Right renal cortex interstitium (tissue), 3 donors: ENCODE measurements at regions not wholly inside any gene's neighbourhood (a gene's known extent, or its start where the extent isn't known, plus 50 kb on each side); places are given as distances from the start of the nearest gene placed in this dataset.
"Not testable (repeated sequence)": the region's sequence is repeated elsewhere in the genome, so short reads cannot be mapped to it uniquely, and the experiment has no call there.

Experiments
- DNase-seq, 3 donors: peaks; one replicate each; pipeline ENCODE4 v3.0.0-alpha.2; 2013; ENCODE audit warnings: low read depth in 3 of 3, low spot score in 2 of 3

DNA sequence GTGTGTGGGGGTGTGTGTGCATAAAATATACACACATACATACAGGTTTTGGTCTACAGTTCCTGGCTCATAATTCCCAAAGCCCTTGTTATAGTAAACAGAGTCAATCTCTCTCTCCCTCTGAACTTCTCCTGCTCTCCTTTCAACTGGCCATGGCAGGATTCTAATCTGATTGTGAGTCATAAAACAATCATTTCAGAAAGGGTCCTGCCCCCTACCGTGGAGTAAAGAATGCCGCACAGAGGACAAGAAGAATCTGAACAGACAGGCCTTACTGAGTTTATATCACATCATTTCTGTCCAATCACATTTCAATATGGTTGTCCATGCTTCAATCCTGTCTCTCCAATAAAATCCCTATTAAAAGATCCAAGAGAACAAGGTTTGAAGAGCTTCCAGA is 416.9 kb downstream of the FRK start:
- DNase-seq, result no peak

DNA sequence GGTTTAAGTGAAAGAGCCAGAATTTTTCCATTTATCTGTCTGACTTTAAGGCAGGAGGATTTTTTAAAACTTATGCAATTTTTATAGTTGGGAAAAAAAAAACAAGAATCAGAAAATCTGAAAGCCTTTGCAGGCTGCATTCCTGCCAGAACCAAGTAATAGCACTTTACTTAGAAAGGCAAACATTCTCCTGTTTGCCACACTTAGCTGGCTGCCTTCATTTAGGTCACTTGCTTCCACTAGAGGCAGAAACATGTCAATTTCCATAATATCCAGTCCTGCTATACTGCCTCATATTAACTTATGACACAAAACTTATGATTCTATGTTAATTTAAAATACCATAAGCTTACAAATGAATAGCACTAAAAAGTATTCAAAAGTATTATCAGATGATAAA is 425.8 kb downstream of the FRK start:
- no peak for DNase-seq

DNA sequence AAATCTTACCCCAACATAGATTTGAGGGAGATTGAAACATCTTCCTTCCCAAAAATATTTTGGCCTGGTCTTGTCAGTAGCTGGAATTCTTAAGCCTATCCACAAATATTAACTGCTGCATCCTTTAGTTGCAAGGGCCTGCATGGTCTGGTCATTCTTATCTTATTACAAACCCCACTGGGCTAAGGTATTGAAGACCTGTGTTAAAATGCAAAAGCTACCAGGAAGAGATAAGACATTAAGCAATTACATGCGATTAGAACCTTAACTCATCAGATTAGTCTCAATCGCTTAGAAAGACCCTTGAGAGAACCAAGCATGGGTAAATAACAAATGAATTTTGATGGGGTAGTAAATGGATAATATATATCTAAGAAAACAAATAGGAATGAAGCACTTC is 426.6 kb downstream of the FRK start:
- DNase-seq, result no peak

DNA sequence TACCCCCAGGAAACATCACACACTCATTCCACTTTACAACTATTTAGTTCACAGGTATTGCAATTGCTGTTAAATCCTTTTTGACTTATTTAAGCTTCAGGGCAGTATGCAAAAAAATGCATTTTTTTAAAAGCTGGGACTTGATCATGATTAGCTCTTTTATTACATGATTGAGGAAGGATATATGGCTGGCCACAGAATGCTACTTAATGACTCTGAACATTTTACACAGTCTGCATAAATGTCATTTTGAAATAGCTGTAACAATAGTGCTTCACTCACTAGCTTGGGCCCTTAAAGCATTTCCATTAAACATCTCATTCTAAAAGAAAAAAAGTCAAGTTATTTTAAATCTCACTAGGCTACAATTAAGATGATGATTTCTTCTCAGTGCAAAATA is 429.7 kb downstream of the FRK start:
- DNase-seq, result no peak

DNA sequence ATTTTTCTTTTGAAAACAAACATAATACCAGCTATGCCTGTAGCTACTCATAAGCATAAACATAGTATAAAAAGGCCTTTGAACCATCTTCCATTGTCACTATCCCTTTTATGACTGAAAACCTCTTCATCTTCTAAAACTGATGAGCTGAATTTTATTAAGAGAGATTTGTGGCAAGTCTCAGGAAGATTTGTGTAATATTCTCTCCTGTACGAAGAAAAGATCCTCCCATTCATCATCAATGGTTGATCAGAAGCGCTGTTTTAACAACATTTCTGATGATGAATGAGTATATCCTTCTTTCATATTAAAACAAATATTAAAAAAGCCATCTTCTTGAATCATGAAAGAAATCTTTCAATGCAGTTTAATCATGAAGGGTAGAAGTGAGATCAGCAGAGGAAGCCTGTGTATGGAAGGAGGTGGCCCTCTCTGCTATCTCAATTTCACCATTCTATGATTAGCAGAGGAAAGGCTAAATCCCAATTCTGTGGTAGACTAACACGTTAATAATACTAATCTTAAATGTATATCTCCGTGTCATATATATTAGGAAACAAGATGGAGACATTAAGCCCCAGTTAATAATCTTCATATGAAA is 430.2 kb downstream of the FRK start:
- no peak for DNase-seq

DNA sequence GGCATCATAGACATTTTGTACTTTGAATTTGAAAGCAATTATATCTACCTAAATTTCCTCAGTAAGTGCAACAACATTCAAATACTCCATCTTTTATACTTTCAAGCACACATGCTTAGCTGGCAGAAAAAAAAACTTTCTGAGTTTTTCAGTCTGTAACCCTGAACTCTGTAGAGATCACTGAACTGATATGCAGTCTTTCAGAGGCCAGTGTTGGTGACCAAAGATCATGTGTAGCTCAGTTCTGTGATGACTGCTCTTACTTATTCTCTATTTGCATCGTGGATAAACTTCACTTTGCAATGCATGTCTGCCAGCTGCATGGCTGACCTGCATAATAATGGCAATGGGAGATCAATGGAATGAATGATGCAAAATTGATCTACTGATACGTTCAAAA is 431.3 kb downstream of the FRK start:
- no peak for DNase-seq

DNA sequence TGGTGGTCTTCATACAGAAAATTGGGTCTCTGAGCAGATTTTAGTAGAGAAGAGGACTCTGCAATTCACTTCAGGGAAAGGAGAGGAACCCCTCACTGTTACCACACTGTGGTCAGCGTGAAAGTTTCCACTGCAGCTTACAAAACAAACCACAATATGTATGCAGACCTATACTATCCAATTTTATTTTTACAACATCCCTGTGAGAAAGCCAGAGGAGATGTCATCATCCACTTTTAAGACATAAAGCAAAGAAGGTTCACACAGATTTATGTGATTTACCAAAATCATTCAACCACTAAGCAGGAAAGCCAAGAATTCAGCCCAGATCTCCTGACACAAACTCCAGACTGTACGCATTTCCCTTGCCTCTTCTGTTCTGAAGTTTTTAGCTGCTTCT is 442.4 kb downstream of the FRK start:
- no peak for DNase-seq

DNA sequence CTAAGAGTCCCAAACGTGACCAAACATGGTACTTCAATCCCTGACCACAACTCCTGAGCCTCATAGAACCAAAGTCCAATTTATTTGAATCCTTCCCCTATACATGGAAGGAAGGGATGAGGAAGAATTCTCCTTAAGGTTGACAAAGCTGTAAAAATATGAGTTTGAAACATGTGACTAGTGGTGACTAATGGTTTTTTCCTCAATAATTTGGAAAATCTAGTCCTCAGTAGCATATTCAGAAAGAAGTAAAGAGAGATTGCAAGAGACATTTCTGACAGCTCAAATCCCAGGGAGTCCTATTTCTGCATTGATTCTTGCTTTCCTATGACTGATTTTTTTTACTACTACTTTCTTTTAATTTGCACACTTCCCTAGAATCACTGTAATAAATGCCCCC is 443.7 kb downstream of the FRK start:
- no peak for DNase-seq

DNA sequence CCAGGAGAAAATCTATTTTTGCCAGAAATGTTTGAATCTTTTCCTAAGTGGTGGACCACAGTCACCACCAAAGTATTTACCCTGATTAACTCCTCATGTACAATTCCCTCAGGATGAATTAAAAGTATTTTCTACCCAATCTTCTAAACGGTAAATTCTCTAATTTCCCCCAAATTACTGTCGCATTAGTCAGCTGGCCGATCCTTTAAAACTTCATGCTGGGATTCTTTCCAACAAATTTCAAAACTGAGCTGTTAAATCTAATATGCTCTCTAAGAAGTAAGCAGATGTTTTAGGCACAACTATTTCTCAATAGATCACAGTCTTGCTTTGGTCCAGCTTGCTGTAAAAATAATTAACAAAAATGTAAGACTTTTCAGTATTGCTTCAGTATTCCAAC is 447.2 kb downstream of the FRK start:
- DNase-seq, result no peak

DNA sequence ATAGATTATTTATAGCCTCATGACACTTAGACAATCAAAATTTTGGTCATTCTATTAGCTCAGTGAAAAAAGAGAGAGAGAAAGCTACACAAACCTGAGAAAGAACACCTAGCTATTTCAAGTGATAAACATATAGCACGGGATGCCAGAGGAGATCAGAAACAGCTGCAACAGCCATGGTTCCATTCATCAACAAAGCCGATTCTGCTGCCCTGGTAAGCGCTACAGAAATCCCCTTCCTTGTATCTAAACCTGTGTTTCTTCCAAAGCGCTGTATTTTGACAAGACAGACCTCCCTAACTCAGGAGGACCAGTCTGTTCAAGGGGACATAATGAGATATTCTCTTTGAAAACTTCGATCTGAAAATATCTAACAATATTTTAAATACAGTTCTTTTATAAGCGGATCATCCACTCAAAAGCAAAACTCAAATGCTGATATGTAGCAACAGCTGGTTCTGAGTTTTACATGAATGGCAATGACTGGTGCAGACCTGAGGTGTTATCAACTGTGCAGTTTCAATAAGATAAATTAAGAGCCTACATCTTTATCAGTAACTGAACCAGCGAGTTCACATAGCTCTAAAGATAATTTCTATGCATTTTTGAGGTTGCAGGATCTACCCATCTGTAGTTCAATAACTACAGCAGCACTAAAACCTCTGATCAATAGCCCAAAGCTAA is 447.8 kb downstream of the FRK start:
- no peak for DNase-seq

DNA sequence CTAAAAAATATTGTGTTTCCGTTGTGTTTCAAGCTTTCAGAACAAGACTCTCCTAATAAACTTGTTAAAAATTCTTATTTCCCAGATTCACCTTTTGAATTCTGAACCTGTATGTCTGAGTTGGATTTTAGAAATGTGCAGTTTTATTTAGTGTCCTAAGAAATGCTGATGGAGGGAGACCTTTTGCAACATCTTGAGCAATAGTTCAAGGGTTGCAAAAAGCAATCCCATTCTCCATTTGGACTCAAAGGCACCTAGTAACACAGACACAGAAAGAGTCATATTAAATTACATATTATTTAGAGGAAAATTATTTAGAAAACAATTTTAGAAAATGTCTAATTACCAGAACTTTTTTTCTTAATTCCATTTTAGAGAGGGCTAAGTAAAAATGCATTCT is 448.5 kb downstream of the FRK start:
- no peak for DNase-seq

DNA sequence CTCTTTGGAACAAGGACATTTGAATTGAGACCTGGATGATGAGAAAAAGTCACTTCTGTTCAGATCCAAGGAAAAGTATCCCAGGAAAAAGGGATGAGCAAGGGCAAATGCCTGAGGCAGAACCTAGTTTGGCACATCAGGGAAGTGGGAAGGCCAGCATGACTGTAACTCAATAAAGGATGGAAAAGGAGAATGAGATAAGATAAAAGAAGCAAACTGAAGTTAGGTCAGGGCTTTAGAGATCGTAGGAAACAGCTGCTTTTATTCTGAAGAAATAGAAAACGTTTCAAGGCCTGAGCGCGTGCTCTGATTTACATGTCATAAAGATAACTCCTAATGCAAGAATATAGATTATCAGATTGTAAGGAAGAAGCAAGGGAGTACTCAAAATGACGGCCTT is 450.0 kb downstream of the FRK start:
- no peak for DNase-seq

DNA sequence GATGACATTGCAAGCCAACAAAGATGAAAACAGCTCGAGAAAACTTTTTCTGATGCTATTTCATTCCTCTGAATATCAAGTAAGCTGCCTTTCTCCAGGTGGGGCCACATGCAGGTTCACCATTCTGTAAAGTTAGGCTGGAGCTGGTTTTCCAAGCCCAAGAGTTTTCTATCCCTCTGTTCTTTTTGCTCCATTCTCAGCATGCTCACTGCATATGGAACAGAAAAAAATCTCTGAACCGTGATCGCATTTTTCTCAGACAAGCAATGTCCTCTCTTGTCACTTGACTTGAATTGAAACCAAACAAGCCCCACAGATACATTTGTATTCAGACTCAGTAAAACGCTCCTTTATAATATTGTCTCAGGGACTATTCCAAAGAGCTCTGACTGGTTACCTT is 451.6 kb downstream of the FRK start:
- no peak for DNase-seq

DNA sequence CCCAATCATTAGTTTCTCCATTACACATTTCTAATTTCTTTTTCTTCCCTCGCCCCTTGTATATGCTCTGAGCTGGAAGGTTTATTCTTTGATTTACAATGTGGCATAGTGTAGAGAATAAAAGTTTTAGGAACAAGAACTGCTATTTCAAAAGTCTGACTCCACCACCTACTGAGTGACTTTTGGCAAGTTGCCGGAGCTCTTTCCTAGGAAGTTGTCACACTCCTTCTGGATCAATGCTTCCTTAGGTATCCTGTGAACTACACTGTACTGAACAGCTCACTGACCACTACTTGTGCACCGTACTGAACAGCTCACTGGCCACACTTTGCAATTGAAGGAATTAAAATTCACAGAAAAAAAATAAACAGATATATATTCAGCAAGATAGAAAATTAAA is 458.2 kb downstream of the FRK start:
- no peak for DNase-seq

DNA sequence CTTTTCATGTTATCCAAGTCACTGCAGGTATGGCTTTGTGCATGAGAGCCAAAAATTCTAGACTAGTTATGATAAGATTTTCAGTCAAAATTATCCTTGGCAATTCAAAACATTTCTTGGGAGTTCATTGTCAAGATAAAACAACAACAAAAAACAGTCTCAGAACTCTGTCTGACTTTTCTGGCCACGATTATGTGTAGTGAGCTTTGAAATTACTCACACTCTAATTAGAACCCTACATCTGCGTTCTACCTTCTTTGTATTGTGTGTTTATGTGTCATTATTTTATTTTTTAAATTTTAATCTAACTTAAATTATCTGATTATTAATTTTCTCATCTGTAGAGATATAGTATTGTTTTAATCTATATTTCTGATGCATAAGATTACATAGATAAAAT is 459.2 kb downstream of the FRK start:
- no peak for DNase-seq

DNA sequence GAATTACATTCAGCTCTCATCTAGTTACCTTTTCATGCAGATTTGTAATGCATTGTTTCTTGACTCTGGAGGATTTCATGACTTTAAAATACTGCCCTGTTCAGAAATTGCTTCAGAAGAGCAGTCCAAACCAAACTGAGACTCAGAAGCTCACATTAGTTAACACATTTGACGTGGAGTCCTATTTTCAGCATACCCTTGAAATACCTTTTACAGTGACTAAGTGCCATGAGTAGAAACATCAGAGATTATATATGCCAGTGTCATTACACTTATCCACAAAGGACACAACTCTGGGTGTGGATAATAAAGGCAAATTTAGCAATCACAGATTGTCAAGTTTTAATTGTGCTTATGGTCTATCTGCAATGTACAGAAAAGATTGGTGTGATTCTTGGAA is 459.6 kb downstream of the FRK start:
- no peak for DNase-seq

DNA sequence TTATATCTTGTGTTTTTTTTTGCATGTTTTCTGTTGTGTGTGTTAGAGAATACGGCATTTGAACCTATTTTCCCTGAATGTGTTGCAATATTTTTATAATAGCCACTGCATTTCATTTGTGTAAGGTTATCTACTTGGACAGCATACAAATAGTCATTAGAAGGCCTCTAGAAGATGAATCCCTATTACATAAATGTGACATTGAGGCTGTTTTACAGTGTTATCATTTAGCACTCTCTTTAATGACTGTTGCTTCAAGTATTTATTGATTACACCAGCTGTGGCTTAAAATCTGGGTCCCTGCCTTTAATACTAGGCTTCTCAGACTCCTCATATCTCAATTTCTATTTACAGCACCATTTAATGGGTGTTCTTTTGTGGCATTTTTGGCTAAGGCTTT is 465.8 kb downstream of the FRK start:
- no peak for DNase-seq

DNA sequence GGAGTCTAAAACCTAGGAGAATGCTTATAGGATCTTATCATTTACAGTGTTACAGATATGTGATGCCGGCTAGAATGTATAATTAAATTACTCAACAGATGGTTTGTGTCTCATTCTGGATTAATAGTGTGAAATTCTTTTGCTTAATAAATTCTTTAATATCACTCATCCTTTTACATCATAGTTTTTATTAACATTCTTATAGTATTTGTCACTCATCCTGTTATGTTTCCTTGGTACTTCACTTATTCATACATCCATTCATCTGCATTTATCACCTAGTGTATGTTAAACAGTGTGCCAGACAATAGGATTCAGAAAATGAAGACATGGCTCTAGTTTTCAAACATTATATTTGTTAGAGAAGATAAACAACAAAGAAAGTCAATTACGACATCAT is 468.7 kb downstream of the FRK start:
- no peak for DNase-seq

DNA sequence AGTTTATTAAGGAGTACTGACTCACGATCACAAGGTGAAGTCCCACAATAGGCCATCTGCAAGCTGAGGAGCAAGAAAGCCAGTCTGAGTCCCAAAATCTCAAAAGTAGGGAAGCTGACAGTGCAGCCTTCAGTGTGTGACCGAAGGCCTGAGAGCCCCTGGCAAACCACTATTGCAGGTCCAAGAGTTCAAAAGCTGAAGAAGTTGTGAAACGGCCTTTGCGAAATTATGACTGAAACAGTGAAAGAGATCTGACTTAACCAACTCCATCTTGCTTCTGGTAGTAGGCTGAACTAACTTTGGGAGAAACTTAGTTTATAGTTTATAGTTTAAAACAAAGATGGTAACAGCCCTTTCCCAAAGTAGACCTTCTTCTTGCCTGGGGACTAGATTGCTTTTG is 471.6 kb downstream of the FRK start:
- not testable (repeated sequence) for DNase-seq

DNA sequence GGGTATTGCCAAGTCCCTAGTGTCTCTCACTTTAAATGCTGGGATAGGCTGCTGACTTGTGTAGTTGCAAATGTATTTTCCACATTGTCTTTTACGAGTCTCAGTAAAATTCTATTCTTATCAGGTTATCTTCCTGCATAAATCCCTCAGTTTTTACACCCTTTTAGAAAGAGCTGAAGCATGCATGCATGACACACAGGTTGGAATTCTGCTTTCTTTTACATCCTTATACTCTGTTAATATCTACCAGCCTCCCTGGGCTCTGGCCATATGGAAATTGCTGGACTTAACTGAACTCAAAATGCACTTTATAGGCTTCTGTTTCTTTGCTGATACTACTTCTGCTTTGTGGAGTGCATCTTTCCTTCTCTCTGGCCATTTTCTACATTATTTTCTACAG is 477.4 kb downstream of the FRK start:
- no peak for DNase-seq

DNA sequence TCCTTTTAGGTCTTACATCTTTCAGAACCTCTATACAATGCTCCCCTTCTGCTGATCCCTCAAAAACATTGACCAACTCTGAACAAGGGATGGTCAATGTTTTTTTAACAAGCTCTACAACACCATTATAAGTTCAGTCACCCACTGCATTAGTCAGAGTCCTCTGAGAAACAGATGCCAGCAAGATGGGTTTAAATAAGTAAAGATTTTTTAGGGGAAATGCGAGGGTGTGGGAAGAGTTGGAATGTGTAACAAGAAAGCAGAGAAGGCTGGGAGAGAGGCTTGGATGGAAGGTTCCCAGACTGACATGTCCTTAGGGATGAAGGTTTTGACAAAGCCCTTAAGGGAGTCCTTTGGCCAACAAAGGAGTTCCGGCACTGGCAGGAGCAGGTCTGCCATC is 478.3 kb downstream of the FRK start:
- no peak for DNase-seq

DNA sequence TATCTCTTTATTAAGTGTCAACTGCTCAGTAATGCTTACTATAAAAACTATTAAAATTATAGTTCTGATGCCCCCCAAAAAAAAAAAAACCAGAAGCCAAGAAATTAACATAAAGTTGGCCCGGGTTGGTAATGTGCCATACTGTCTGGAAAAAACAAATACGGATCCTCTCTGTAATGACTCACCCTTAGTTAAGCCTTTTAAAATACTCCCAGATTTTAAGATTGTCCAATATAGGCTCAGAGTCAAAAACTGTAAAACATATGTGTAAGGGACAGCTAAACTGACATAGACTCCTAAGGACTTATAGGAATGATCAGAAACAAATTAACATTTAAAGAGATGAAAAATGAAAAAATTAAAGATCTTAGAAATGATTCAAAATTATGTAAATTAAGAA is 481.1 kb downstream of the FRK start:
- not testable (repeated sequence) for DNase-seq

DNA sequence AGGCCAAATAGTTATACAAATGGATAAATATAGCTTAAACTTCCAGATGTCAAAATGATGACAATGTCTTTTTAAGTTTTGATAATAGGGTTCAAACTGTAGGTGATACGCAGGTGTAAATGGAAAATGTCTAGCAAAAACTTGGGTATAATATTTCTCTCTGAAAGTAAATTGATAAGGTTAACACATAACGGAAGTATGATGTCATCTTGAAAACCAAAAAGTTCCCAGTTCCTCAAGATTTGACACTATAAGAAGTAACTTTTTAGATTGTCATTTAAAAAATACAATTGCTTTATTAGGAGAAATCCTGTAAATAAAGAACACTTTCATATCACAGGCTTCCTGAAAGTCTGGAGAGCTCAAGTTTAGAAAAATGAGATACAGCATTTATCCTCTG is 483.4 kb downstream of the FRK start:
- no peak for DNase-seq
